Epithelial cell of prostate (primary cell): ENCODE measurements at regions not wholly inside any gene's neighbourhood (a gene's known extent, or its start where the extent isn't known, plus 50 kb on each side); places are given as distances from the start of the nearest gene placed in this dataset.

Source experiments
- DNase-seq: peaks from one replicate; pipeline ENCODE4 v3.0.0-alpha.2; 2011; ENCODE audit warnings: low read depth, low spot score
- H3K27ac ChIP-seq: fragments of 450-650 bp; 2 replicates; pipeline ENCODE4 v1.5.1; 2017; ENCODE audit warnings: mild to moderate bottlenecking

DNA sequence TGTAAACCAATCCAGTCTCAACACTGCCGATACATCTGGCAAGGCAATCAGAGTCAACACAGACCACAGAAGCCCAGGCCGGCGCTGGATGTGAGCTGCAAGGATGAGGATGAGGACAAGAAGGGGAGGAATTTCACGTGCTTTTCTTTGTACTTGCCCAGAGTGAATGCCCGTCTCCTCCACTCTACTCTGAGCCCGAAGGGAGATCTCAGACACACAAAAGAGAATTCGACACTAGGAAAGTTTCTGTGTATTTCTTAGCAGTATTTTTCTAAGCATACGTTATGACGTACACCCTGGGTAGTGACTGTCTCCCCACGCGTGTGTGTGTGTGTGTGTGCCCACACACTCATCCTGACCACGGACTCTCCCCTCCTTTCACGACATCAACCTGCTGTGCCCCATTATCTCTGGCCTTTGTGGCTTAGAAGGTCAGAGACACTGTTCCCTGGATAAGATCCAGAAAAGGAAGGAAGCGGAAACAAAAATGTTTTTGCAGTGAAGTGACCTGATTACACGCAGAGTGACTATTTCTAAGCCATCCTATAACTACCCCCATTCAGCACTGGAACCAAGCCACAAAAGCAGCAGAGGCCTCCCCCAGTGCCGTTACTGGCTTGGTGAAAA lies 227.3 kb upstream of the DAPK1 start:
- no peak overlapping the region for H3K27ac ChIP-seq
- DNase-seq, result no peak

- no peak for DNase-seq
- H3K27ac ChIP-seq, result no peak overlapping the region
Observed at GRCh38 chr9:87270848-87271234, 226.8 kb upstream of the DAPK1 start.

GRCh38 chr9:87271696-87272477 lies 225.8 kb upstream of the DAPK1 start:
- no peak for DNase-seq
- H3K27ac ChIP-seq, result no peak overlapping the region

- H3K27ac ChIP-seq, result no peak overlapping the region
- no peak for DNase-seq
Observed at GRCh38 chr9:87275047-87275725, 222.5 kb upstream of the DAPK1 start.

- DNase-seq, result no peak
- H3K27ac ChIP-seq, result peak overlapping the region; percentile 47
Observed at GRCh38 chr9:87276327-87276841, 221.3 kb upstream of the DAPK1 start.

- no peak for DNase-seq
- peak overlapping the region; percentile 47 for H3K27ac ChIP-seq
Observed at GRCh38 chr9:87276851-87277261, 220.8 kb upstream of the DAPK1 start.

GRCh38 chr9:87277346-87277745 lies 220.3 kb upstream of the DAPK1 start:
- H3K27ac ChIP-seq, result peak overlapping the region; percentile 47
- DNase-seq, result no peak

DNA sequence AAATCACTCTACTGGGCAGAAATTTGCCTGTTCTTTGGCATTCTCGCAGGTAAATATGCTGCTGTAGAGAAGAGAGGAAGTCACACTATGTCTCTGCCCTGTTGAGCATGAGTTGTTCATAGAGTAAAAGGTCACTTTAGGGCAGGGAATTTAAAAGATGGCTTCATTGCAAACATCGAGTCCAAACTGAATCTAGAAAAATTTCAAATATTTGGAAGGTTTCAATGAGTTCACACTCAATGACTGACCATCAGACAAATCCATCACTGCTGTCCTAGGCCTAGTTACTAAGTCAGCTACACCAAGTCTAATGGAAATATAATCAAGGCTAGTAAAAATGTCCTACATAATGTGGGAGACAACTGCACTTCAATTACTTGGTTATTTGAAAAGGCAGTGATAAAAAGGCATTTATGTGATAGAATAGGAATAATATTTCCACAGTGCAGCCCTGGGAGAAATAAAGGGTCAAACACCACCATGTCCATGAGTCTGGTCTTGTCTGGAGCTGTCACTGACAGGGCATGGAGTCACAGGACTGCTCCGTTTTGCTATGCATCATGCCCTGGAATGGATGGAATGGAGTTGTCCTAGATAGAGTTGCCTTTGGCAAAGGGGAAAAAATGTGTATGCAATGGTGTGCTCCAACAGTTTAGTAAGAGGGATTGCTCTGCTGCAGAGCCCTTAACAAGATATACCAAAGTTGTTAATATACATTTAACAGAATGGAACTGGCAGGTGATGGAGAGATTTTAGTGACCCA lies 218.5 kb upstream of the DAPK1 start:
- no peak overlapping the region for H3K27ac ChIP-seq
- DNase-seq, result no peak

- H3K27ac ChIP-seq, result no peak overlapping the region
- no peak for DNase-seq
Observed at GRCh38 chr9:87280421-87280820, 217.2 kb upstream of the DAPK1 start.

DNA sequence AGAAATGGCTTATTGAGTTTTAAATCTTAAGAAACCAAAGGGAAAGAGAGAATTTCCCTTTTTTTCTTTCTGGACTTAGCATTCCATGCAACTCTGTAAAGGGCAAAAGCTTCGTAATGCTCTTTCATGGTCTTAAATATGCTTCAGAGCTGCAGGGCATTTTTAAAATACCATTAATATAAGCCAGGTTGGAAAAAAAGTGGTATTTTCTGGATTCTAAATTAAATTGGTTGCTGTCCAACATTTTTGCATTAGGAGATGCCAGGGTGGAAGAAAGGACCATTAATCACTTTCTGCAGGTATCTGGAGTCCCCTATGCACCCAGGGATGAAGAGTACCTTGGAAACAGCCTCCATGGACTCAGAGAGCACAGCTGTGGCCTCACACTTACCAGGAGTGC lies 215.1 kb upstream of the DAPK1 start:
- no peak overlapping the region for H3K27ac ChIP-seq
- DNase-seq, result no peak

- H3K27ac ChIP-seq, result no peak overlapping the region
- no peak for DNase-seq
Observed at GRCh38 chr9:87283585-87283984, 214.1 kb upstream of the DAPK1 start.

- H3K27ac ChIP-seq, result no peak overlapping the region
- DNase-seq, result no peak
Observed at GRCh38 chr9:87285183-87285850, 212.3 kb upstream of the DAPK1 start.

- DNase-seq, result no peak
- H3K27ac ChIP-seq, result no peak overlapping the region
Observed at GRCh38 chr9:87286506-87286905, 211.2 kb upstream of the DAPK1 start.

- no peak for DNase-seq
- H3K27ac ChIP-seq, result no peak overlapping the region
Observed at GRCh38 chr9:87290241-87291052, 207.2 kb upstream of the DAPK1 start.

- no peak overlapping the region for H3K27ac ChIP-seq
- no peak for DNase-seq
Observed at GRCh38 chr9:87292449-87293191, 205.0 kb upstream of the DAPK1 start.

DNA sequence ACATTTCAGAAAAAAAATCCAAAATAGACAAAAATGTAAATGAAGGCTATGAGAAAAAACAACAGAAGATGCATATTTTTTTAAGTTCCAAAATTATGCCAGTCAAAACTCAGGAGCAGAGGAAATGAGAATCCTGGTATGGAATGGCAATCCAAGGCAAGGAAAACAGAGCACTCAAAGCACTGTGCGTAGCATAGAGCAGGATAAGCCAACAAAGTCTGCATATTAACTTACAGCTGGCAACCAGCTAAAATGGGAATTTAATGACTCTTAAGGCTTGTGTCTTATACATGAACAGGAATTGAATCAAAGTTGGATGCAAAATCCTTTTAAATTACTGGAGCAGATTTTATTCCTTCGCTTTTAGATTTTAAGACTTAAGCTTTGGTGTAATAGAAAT lies 203.5 kb upstream of the DAPK1 start:
- H3K27ac ChIP-seq, result no peak overlapping the region
- no peak for DNase-seq

- no peak for DNase-seq
- H3K27ac ChIP-seq, result no peak overlapping the region
Observed at GRCh38 chr9:87300915-87301314, 196.8 kb upstream of the DAPK1 start.

DNA sequence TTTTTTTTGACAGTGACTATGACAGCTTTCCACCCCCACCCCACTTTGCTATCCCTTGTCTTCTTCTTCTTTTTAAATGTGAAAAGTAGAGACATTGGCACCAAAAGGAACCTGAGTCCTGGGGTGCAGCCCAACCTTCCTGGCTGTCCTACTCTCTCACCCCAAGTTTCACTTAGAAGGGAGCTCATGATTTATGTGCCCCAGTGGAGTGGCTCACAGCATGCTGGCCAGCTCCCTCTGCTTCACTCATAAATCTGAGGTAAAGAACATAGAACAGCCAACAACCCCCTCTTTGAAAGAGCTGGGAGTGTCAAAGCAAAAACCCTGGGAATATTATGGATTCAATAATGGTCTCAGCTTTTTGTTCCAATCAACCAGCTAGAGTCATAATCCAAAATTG lies 196.3 kb upstream of the DAPK1 start:
- DNase-seq, result no peak
- no peak overlapping the region for H3K27ac ChIP-seq
